H9 (cell line): ENCODE measurements at regions not wholly inside any gene's neighbourhood (a gene's known extent, or its start where the extent isn't known, plus 50 kb on each side); places are given as distances from the start of the nearest gene placed in this dataset.

Experiments
- DNase-seq: peaks from one replicate; pipeline ENCODE4 v3.0.0-alpha.2; 2017
- H2AFZ ChIP-seq: one replicate; pipeline ENCODE4 v1.6.1; 2013; ENCODE audit warnings: mild to moderate bottlenecking, low read length, control low read depth, moderate library complexity
- H2AK5ac ChIP-seq: 2 replicates; pipeline ENCODE4 v1.6.1; 2013; ENCODE audit warnings: low read length, control low read depth, mixed read lengths; ENCODE audit not compliant: insufficient read length
- H2BK120ac ChIP-seq: one replicate; pipeline ENCODE4 v1.6.1; 2013; ENCODE audit warnings: low read depth, mild to moderate bottlenecking, low read length, control low read depth, inconsistent platforms; ENCODE audit not compliant: poor library complexity, severe bottlenecking
- H2BK12ac ChIP-seq: 2 replicates; pipeline ENCODE4 v1.6.1; 2013; ENCODE audit warnings: low read length, control low read depth, mixed read lengths, low read depth; ENCODE audit not compliant: insufficient read length
- H2BK15ac ChIP-seq: 2 replicates; pipeline ENCODE4 v1.6.1; 2013; ENCODE audit warnings: low read depth, low read length, control low read depth
- H2BK20ac ChIP-seq: one replicate; pipeline ENCODE4 v1.6.1; 2013; ENCODE audit warnings: low read depth, mild to moderate bottlenecking, low read length, control low read depth, inconsistent platforms; ENCODE audit not compliant: poor library complexity, severe bottlenecking
- H2BK5ac ChIP-seq: 2 replicates; pipeline ENCODE4 v1.6.1; 2013; ENCODE audit warnings: low read length, control low read depth, mixed read lengths; ENCODE audit not compliant: insufficient read length
- H3K14ac ChIP-seq: 2 replicates; pipeline ENCODE4 v1.6.1; 2013; ENCODE audit warnings: low read length, control low read depth; ENCODE audit not compliant: insufficient read depth
- H3K18ac ChIP-seq: 2 replicates; pipeline ENCODE4 v1.6.1; 2013; ENCODE audit warnings: low read depth, mild to moderate bottlenecking, mixed read lengths, low read length, control low read depth; ENCODE audit not compliant: insufficient read length
- H3K23ac ChIP-seq: 2 replicates; pipeline ENCODE4 v1.6.1; 2013; ENCODE audit warnings: low read length, control low read depth, mixed read lengths, low read depth; ENCODE audit not compliant: insufficient read length
- H3K23me2 ChIP-seq: 2 replicates; pipeline ENCODE4 v1.6.1; 2013; ENCODE audit warnings: low read depth, mild to moderate bottlenecking, mixed read lengths, low read length, control low read depth; ENCODE audit not compliant: insufficient read length, poor library complexity, severe bottlenecking
- H3K27ac ChIP-seq: 2 replicates; pipeline ENCODE4 v1.5.1; 2013; ENCODE audit warnings: low read length, control low read depth, mixed read lengths, low read depth; ENCODE audit not compliant: insufficient read length
- H3K27me3 ChIP-seq: 2 replicates; pipeline ENCODE4 v1.6.1; 2013; ENCODE audit warnings: low read length, control low read depth, inconsistent platforms; ENCODE audit not compliant: insufficient read depth
- H3K4ac ChIP-seq: 2 replicates; pipeline ENCODE4 v1.6.1; 2013; ENCODE audit warnings: low read depth, mild to moderate bottlenecking, control low read depth, inconsistent platforms, low read length, moderate library complexity
- H3K4me1 ChIP-seq: 2 replicates; pipeline ENCODE4 v1.6.1; 2013; ENCODE audit warnings: low read length, control low read depth, inconsistent platforms; ENCODE audit not compliant: insufficient read depth
- H3K4me2 ChIP-seq: 2 replicates; pipeline ENCODE4 v1.6.1; 2013; ENCODE audit warnings: low read length, control low read depth, mixed read lengths; ENCODE audit not compliant: insufficient read length, insufficient read depth
- H3K56ac ChIP-seq: 2 replicates; pipeline ENCODE4 v1.6.1; 2013; ENCODE audit warnings: low read depth, mild to moderate bottlenecking, mixed read lengths, low read length, control low read depth; ENCODE audit not compliant: insufficient read length
- H3K79me1 ChIP-seq: 2 replicates; pipeline ENCODE4 v1.6.1; 2013; ENCODE audit warnings: low read depth, mild to moderate bottlenecking, moderate library complexity, low read length, control low read depth, inconsistent platforms; ENCODE audit not compliant: insufficient read depth, poor library complexity, severe bottlenecking
- H3K79me2 ChIP-seq: 2 replicates; pipeline ENCODE4 v1.6.1; 2013; ENCODE audit warnings: low read length, control low read depth, inconsistent platforms; ENCODE audit not compliant: insufficient read depth
- H3K9ac ChIP-seq: 2 replicates; pipeline ENCODE4 v1.6.1; 2013; ENCODE audit warnings: low read length, control low read depth, mixed read lengths; ENCODE audit not compliant: insufficient read length; ENCODE audit errors: extremely low read depth
- H3K9me3 ChIP-seq: one replicate; pipeline ENCODE4 v1.6.1; 2013; ENCODE audit warnings: low read depth, low read length, inconsistent platforms; ENCODE audit not compliant: control insufficient read depth
- H3T11ph ChIP-seq: one replicate; pipeline ENCODE4 v1.6.1; 2013; ENCODE audit warnings: mild to moderate bottlenecking, low read length, control low read depth, inconsistent platforms
- H4K20me1 ChIP-seq: one replicate; pipeline ENCODE4 v1.6.1; 2013; ENCODE audit not compliant: control insufficient read depth, insufficient read length, insufficient read depth
- H4K5ac ChIP-seq: 2 replicates; pipeline ENCODE4 v1.6.1; 2013; ENCODE audit warnings: low read depth, mild to moderate bottlenecking, mixed read lengths, low read length, control low read depth; ENCODE audit not compliant: insufficient read length
- H4K8ac ChIP-seq: replicated peaks from 2 replicates; pipeline ENCODE4 v1.6.1; 2013; ENCODE audit warnings: low read length, control low read depth, mixed read lengths, low read depth; ENCODE audit not compliant: insufficient read length
- H4K91ac ChIP-seq: 2 replicates; pipeline ENCODE4 v1.6.1; 2013; ENCODE audit warnings: low read depth, mild to moderate bottlenecking, moderate library complexity, mixed read lengths, low read length, control low read depth; ENCODE audit not compliant: insufficient read length
- H3K27ac Mint-ChIP-seq, 3 experiments: 2 replicates in 2 of 3; 3 replicates in 1 of 3; pipeline ENCODE4 v1.8.0; 2020 to 2021; ENCODE audit warnings: mixed read lengths in 3 of 3, mild to moderate bottlenecking in 1 of 3, moderate library complexity in 1 of 3
- H3K27me3 Mint-ChIP-seq: 2 replicates; pipeline ENCODE4 v1.8.0; 2021; ENCODE audit warnings: low read depth, mild to moderate bottlenecking, moderate library complexity, mixed read lengths
- H3K36me3 Mint-ChIP-seq, 3 experiments: 2 replicates in 2 of 3; 3 replicates in 1 of 3; pipeline ENCODE4 v1.8.0; 2020 to 2021; ENCODE audit warnings: low read depth in 3 of 3, mixed read lengths in 3 of 3; ENCODE audit not compliant: insufficient read depth in 1 of 3
- H3K4me1 Mint-ChIP-seq, 2 experiments: 2 replicates each; pipeline ENCODE4 v1.8.0; 2020; ENCODE audit warnings: mixed read lengths in 2 of 2
- H3K4me3 Mint-ChIP-seq, 2 experiments: 2 replicates in 1 of 2; 3 replicates in 1 of 2; pipeline ENCODE4 v1.8.0; 2020 to 2021; ENCODE audit warnings: mild to moderate bottlenecking in 2 of 2, mixed read lengths in 2 of 2, moderate library complexity in 1 of 2
- H3K9me3 Mint-ChIP-seq, 2 experiments: 2 replicates in 1 of 2; 3 replicates in 1 of 2; pipeline ENCODE4 v1.8.0; 2020; ENCODE audit warnings: mild to moderate bottlenecking in 2 of 2, mixed read lengths in 2 of 2, moderate library complexity in 1 of 2
- WGBS: extraction: QIAGEN DNeasy Blood & Tissue Kit; methylation state at CpG from one replicate; pipeline ENCODE4 v1.1.7; 2013; ENCODE audit warnings: missing lambda C conversion rate, low lambda C conversion rate, mixed read lengths; ENCODE audit not compliant: insufficient read length; ENCODE audit errors: extremely low coverage; 5-methylcytosine and 5-hydroxymethylcytosine counted together
- TF ChIP-seq, protein P1 (sequence below): fragments of 200-600 bp; sonication (generic); conservative IDR thresholded peaks from 3 replicates; pipeline ENCODE4 v1.8.0; 2021; ENCODE audit warnings: antibody characterized with exemption, mild to moderate bottlenecking

DNA sequence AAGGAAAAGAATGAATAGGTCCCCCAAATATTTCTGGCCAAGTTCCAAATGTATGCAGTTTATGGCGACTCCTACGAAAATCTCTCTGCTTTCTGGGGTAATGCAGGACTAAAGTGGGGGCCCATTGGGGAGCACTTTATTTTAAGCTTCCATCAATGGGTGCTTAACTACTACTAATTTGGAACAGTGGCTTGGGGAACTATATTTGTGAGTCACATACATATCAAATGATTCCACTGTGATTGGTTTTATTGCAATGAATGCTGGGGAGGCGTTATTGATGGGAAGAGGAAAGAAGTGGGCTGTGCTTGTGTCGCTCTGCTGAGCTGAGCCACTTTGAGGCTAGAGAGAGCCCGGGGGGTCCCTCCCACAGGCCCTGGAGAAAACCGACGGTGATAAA, 560.4 kb upstream of the SALL3 start:
- Mint-ChIP-seq H3K27me3 (peaks cover 5% of the 10 kb centered on the region; the same call in 1 of the 2 replicates), H3K27ac (no peak overlapping the region), H3K4me3 (no peak overlapping the region)

More for the DNA sequence above, 560.4 kb upstream of the SALL3 start:
- Histone ChIP-seq H3K27ac (no peak overlapping the region), H2BK20ac (no peak overlapping the region), H3K27me3 (no peaks in the 10 kb centered on the region), H3K4me1 (no peaks in the 10 kb centered on the region), H2BK5ac (no peak overlapping the region), H4K20me1 (no peaks in the 10 kb centered on the region), H2BK12ac (no peak overlapping the region), H3K79me1 (no peaks in the 10 kb centered on the region), H2BK120ac (no peak overlapping the region), H3K4ac (no peak overlapping the region), H3K9ac (no peak overlapping the region), H2AFZ (no peak overlapping the region), H3K23ac (no peak overlapping the region), H3K14ac (no peak overlapping the region), H3K79me2 (no peaks in the 10 kb centered on the region), H2AK5ac (no peak overlapping the region), H4K91ac (no peak overlapping the region), H3K9me3 (no peaks in the 10 kb centered on the region), H4K5ac (no peak overlapping the region), H3K4me2 (no peak overlapping the region), H2BK15ac (no peak overlapping the region), H4K8ac (no peak overlapping the region), H3K23me2 (no peaks in the 10 kb centered on the region), H3K56ac (no peak overlapping the region), H3K18ac (no peak overlapping the region), H3T11ph (no peak overlapping the region)
- no peak for DNase-seq
- Mint-ChIP-seq H3K36me3 (no peaks in the 10 kb centered on the region; a peak in 1 of 7 replicates), H3K9me3 (no peaks in the 10 kb centered on the region), H3K4me1 (no peaks in the 10 kb centered on the region)
- TF ChIP-seq, protein P1, sequence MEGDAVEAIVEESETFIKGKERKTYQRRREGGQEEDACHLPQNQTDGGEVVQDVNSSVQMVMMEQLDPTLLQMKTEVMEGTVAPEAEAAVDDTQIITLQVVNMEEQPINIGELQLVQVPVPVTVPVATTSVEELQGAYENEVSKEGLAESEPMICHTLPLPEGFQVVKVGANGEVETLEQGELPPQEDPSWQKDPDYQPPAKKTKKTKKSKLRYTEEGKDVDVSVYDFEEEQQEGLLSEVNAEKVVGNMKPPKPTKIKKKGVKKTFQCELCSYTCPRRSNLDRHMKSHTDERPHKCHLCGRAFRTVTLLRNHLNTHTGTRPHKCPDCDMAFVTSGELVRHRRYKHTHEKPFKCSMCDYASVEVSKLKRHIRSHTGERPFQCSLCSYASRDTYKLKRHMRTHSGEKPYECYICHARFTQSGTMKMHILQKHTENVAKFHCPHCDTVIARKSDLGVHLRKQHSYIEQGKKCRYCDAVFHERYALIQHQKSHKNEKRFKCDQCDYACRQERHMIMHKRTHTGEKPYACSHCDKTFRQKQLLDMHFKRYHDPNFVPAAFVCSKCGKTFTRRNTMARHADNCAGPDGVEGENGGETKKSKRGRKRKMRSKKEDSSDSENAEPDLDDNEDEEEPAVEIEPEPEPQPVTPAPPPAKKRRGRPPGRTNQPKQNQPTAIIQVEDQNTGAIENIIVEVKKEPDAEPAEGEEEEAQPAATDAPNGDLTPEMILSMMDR = no peak
- no CpG with 5 or more reads among the region's 7 CpGs for WGBS
